Kidney epithelial cell (primary cell): ENCODE measurements at regions not wholly inside any gene's neighbourhood (a gene's known extent, or its start where the extent isn't known, plus 50 kb on each side); places are given as distances from the start of the nearest gene placed in this dataset.

Source experiments
- DNase-seq: peaks from one replicate; pipeline ENCODE4 v3.0.0-alpha.2; 2010; ENCODE audit warnings: low read depth
- H3K27me3 ChIP-seq: 2 replicates; pipeline ENCODE4 v1.6.0; 2011; ENCODE audit warnings: low read length; ENCODE audit not compliant: control insufficient read depth, insufficient read depth
- H3K36me3 ChIP-seq: 2 replicates; pipeline ENCODE4 v1.5.1; 2011; ENCODE audit warnings: low read length; ENCODE audit not compliant: control insufficient read depth, insufficient read depth
- H3K4me3 ChIP-seq: 2 replicates; pipeline ENCODE4 v1.5.1; 2011; ENCODE audit warnings: low read depth, mild to moderate bottlenecking, control low read depth, low read length
- TF ChIP-seq, protein P1 (sequence below): IDR thresholded peaks from 2 replicates; pipeline ENCODE4 v1.5.1; 2011; ENCODE audit warnings: mild to moderate bottlenecking, moderate library complexity, low read length, control low read depth, inconsistent platforms; ENCODE audit not compliant: insufficient read depth, poor library complexity, severe bottlenecking

DNA sequence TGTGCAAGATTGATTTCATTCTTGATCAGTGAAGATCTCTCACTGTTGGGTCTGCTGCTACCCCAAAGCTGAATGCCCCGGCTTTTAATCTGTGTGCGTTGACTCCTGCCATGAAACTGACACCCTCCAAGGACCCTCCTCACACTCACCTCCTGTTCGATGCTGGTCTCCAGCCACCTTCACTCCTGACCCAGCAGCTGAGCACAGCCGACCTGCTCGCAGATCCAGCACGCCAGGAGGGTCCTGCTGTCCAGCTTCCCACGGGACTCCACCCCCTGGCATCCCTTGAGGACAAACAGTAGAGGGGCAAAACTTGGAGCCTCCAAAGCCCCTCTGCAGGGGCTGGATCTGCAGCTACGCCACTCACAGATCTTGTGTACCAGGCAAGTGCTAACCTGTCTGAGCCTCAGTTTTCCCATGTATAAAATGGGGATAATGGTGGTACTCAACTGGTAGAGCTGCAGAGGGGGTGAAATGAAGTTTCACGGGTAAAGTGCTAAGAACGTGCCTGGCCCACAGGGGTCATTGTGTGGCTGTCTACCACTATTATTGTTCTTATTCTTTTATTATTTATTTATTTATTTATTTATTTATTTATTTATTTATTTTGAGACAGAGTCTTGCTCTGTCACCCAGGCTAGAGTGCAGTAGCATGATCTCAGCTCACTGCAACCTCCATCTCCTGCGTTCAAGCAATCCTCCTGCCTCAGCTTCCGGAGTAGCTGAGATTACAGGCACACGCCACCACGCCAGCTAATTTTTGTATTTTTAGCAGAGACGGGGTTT, 178.0 kb downstream of the PHETA1 start:
- no peak overlapping the region for H3K4me3 ChIP-seq
- TF ChIP-seq, protein P1, sequence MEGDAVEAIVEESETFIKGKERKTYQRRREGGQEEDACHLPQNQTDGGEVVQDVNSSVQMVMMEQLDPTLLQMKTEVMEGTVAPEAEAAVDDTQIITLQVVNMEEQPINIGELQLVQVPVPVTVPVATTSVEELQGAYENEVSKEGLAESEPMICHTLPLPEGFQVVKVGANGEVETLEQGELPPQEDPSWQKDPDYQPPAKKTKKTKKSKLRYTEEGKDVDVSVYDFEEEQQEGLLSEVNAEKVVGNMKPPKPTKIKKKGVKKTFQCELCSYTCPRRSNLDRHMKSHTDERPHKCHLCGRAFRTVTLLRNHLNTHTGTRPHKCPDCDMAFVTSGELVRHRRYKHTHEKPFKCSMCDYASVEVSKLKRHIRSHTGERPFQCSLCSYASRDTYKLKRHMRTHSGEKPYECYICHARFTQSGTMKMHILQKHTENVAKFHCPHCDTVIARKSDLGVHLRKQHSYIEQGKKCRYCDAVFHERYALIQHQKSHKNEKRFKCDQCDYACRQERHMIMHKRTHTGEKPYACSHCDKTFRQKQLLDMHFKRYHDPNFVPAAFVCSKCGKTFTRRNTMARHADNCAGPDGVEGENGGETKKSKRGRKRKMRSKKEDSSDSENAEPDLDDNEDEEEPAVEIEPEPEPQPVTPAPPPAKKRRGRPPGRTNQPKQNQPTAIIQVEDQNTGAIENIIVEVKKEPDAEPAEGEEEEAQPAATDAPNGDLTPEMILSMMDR: no peak

DNA sequence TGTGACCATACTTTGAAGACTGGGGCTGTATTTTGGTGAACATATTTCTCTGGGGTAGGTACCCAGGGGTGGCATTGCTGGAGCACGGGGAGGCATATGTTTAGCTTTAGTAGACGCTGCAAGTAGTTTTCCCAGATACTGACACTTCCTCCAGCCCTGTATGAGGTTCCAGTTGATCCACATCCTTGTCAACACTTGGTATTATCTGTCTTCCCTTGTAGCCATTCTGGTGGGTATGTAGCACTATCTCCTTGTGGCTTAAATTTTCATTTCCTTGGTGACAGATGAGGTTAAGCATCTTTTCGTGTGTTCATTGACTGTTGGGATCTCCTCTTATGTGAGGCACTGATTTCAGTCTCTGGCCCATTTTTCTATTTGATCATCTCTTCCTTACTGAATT, 179.1 kb downstream of the PHETA1 start:
- TF ChIP-seq, protein P1: no peak
- H3K4me3 ChIP-seq: no peak overlapping the region
- H3K27me3 ChIP-seq: peaks cover 4% of the 10 kb centered on the region
- no peaks in the 10 kb centered on the region for H3K36me3 ChIP-seq
- no peak for DNase-seq

More for the DNA sequence above, 178.0 kb downstream of the PHETA1 start:
- H3K36me3 ChIP-seq: no peaks in the 10 kb centered on the region
- H3K27me3 ChIP-seq: peaks cover 5% of the 10 kb centered on the region
- no peak for DNase-seq

DNA sequence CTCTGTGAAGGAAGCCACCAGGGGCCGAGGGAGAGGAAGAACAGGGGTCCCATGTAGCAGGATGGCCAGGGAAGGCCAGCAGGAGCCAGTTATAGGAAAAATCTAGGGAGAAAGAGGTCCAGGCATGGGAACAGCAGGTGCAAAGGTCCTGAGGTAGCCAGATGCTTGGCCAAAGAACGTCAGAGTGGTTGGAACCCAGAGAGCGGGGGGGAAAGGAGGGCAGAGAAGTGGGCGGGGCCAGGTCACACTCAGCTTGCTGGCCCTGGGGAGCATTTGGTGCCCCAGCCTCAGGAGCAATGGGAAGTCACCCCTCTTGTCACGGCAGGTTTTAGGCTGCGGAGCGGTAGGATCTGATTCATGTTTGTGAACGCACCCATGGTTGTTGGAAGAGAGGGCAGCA, 180.5 kb downstream of the PHETA1 start:
- Histone ChIP-seq H3K36me3 (no peaks in the 10 kb centered on the region), H3K4me3 (no peak overlapping the region), H3K27me3 (no peaks in the 10 kb centered on the region)
- no peak for DNase-seq
- TF ChIP-seq, protein P1: no peak

DNA sequence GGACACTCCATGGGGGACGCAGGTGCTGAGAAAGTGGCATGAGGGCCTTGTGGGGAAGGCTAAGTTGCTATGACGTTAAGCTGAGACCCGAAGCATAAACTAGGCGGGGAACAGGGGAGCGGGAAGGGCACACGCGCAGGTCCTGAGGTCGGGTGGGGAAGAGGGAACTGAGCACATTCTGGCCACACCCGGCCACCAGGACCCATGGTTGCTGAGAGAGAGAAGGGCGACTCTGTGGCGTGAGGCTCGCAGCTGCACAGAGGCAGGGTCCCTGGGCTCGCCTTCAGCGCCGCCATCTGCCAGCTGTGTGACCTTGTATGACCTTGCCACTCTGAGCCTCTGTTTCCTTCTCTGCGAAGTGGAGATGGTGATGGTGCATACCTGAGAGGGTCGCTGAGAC, 182.5 kb downstream of the PHETA1 start:
- Histone ChIP-seq H3K4me3 (no peak overlapping the region), H3K36me3 (no peaks in the 10 kb centered on the region), H3K27me3 (peaks cover 11% of the 10 kb centered on the region)
- DNase-seq: no peak
- TF ChIP-seq, protein P1: no peak

DNA sequence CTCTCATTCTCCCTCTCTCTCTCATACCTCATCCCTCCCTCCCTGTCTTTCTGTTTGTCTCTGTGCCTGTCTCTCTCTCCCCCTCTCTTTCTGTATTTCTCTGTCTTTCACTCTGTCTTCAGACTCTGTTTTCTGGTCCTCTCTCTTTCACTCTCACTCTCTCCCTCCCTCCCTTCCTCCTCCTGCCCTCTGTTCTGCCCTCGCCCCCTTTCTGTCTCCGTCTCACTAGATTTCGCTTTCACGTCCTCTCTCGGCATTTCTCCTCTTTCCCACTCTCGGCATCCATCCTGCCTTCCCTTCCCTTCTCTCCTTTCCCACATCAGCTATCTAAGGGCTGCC, 183.0 kb downstream of the PHETA1 start:
- TF ChIP-seq, protein P1: no peak
- no peak for DNase-seq
- Histone ChIP-seq H3K36me3 (no peaks in the 10 kb centered on the region), H3K4me3 (no peak overlapping the region), H3K27me3 (peaks cover 14% of the 10 kb centered on the region)
